Lower lobe of right lung (tissue), 2 donors: ENCODE measurements at regions not wholly inside any gene's neighbourhood (a gene's known extent, or its start where the extent isn't known, plus 50 kb on each side); places are given as distances from the start of the nearest gene placed in this dataset.

Experiments used
- ATAC-seq, 2 donors: fragments of 200-7000 bp; cut with Tn5 transposase; one replicate each; pipeline ENCODE4 v1.9.1; 2020 to 2022; ENCODE audit warnings: mild to moderate bottlenecking in 2 of 2, moderate library complexity in 2 of 2
- DNase-seq: peaks from one replicate; pipeline ENCODE4 v3.0.0-alpha.2; 2020
- H3K27ac ChIP-seq: fragments of 200-600 bp; one replicate; pipeline ENCODE4 v1.8.0; 2022
- H3K27me3 ChIP-seq: fragments of 200-600 bp; one replicate; pipeline ENCODE4 v1.8.0; 2022; ENCODE audit warnings: low read depth
- H3K36me3 ChIP-seq: fragments of 200-600 bp; one replicate; pipeline ENCODE4 v1.8.0; 2022; ENCODE audit warnings: mild to moderate bottlenecking
- H3K4me1 ChIP-seq: fragments of 200-600 bp; one replicate; pipeline ENCODE4 v1.8.0; 2022
- H3K4me3 ChIP-seq: fragments of 200-600 bp; one replicate; pipeline ENCODE4 v1.8.0; 2022; ENCODE audit warnings: mild to moderate bottlenecking
- H3K9me3 ChIP-seq: fragments of 200-600 bp; one replicate; pipeline ENCODE4 v1.8.0; 2022
- CTCF ChIP-seq: fragments of 200-600 bp; IDR thresholded peaks from one replicate; pipeline ENCODE4 v1.8.0; 2022; ENCODE audit warnings: antibody characterized with exemption, mild to moderate bottlenecking
- intact Hi-C: fragments of 100-400 bp; cut with DNase I; formaldehyde crosslinking; loops from one replicate; pipeline ENCODE4 v1.11.0; 2022
- donor health status: DM: no; HTN: yes; CAD: no; lungs with severe emphysema.

GRCh38 chr12:45102818-45103217 lies 51.9 kb upstream of the DBX2 start:
- TF ChIP-seq CTCF = no peak
- Histone ChIP-seq H3K27ac (no peak overlapping the region), H3K4me1 (no peaks in the 10 kb centered on the region), H3K36me3 (no peaks in the 10 kb centered on the region), H3K9me3 (no peaks in the 10 kb centered on the region), H3K4me3 (no peak overlapping the region), H3K27me3 (no peaks in the 10 kb centered on the region)
- intact Hi-C loops = no loop called here
- no peak for ATAC-seq
- no peak for DNase-seq

- Histone ChIP-seq H3K9me3 (no peaks in the 10 kb centered on the region), H3K36me3 (no peaks in the 10 kb centered on the region), H3K4me1 (no peaks in the 10 kb centered on the region), H3K27me3 (no peaks in the 10 kb centered on the region), H3K4me3 (no peak overlapping the region), H3K27ac (no peak overlapping the region)
- TF ChIP-seq CTCF = no peak
- DNase-seq (no peak), ATAC-seq (no peak)
- intact Hi-C loops = no loop called here
These were observed 55.1 kb upstream of the DBX2 start for GRCh38 chr12:45105996-45106395.

DNA sequence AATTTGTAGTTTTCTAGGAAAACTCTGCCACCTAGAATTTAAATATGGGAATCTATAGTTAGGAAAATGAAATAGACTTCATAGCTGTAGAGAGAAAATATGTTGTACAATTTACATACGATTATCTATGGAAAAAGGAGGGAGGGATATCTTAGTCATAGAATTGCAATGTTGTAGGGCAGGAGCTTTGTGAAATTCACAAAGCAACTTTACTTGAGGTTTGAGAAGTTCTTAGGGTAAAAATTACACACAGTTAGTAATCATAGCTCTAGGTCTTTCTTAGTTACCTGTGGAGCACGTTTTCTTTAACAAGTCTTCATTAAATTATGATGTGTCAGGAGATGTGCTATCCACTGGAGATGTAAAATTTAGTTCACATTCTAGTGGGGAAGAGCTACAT lies 61.4 kb upstream of the DBX2 start:
- Histone ChIP-seq H3K4me1 (no peaks in the 10 kb centered on the region), H3K4me3 (no peak overlapping the region), H3K27ac (no peak overlapping the region), H3K9me3 (no peaks in the 10 kb centered on the region), H3K27me3 (no peaks in the 10 kb centered on the region), H3K36me3 (no peaks in the 10 kb centered on the region)
- ATAC-seq (no peak), DNase-seq (no peak)
- intact Hi-C loops = no loop called here
- TF ChIP-seq CTCF = no peak

GRCh38 chr12:45121224-45121623 lies 70.3 kb upstream of the DBX2 start:
- H3K27me3 ChIP-seq = no peaks in the 10 kb centered on the region
- no peaks in the 10 kb centered on the region for H3K9me3 ChIP-seq
- no peak overlapping the region for H3K4me3 ChIP-seq
- no peak overlapping the region for H3K27ac ChIP-seq
- no peak for ATAC-seq
- DNase-seq = no peak
- no peaks in the 10 kb centered on the region for H3K4me1 ChIP-seq
- intact Hi-C loops = no loop called here
- H3K36me3 ChIP-seq = no peaks in the 10 kb centered on the region
- TF ChIP-seq CTCF = no peak

GRCh38 chr12:45122768-45123380 lies 72.0 kb upstream of the DBX2 start:
- TF ChIP-seq CTCF = no peak
- Histone ChIP-seq H3K4me3 (no peak overlapping the region), H3K9me3 (no peaks in the 10 kb centered on the region), H3K36me3 (no peaks in the 10 kb centered on the region), H3K4me1 (no peaks in the 10 kb centered on the region), H3K27ac (no peak overlapping the region), H3K27me3 (no peaks in the 10 kb centered on the region)
- ATAC-seq (no peak), DNase-seq (no peak)
- intact Hi-C loops = no loop called here
